GM23338 (cell line): ENCODE measurements at regions not wholly inside any gene's neighbourhood (a gene's known extent, or its start where the extent isn't known, plus 50 kb on each side); places are given as distances from the start of the nearest gene placed in this dataset.

Experiments used
- ATAC-seq: fragments of 200-7000 bp; cut with Tn5 transposase; 3 replicates; pipeline ENCODE4 v1.9.1; 2020
- DNase-seq: peaks from one replicate; pipeline ENCODE4 v3.0.0-alpha.2; 2015; ENCODE audit warnings: low spot score
- H2AFZ ChIP-seq: fragments of 200-600 bp; sonication (generic); 2 replicates; pipeline ENCODE4 v1.8.0; 2016; ENCODE audit warnings: antibody characterized with exemption, mild to moderate bottlenecking, moderate library complexity
- H3F3A ChIP-seq: fragments of 200-600 bp; sonication (generic); replicated peaks from 2 replicates; pipeline ENCODE4 v1.8.0; 2017; ENCODE audit warnings: antibody characterized with exemption, mixed run types, low read depth
- H3K27ac ChIP-seq: fragments of 200-600 bp; sonication (generic); 2 replicates; pipeline ENCODE4 v1.6.1; 2016; ENCODE audit warnings: low read depth
- H3K27me3 ChIP-seq: fragments of 200-600 bp; sonication (generic); 2 replicates; pipeline ENCODE4 v1.8.0; 2016; ENCODE audit warnings: mild to moderate bottlenecking, mixed run types, moderate library complexity; ENCODE audit not compliant: insufficient read depth
- H3K36me3 ChIP-seq: fragments of 200-600 bp; sonication (generic); 2 replicates; pipeline ENCODE4 v1.8.0; 2016; ENCODE audit warnings: mild to moderate bottlenecking; ENCODE audit not compliant: insufficient read depth
- H3K4me1 ChIP-seq: fragments of 200-600 bp; sonication (generic); 2 replicates; pipeline ENCODE4 v1.8.0; 2016; ENCODE audit warnings: mild to moderate bottlenecking, moderate library complexity; ENCODE audit not compliant: insufficient read depth
- H3K4me2 ChIP-seq: fragments of 200-600 bp; sonication (generic); 2 replicates; pipeline ENCODE4 v1.7.1; 2017; ENCODE audit warnings: mixed run types
- H3K4me3 ChIP-seq: fragments of 200-600 bp; sonication (generic); 2 replicates; pipeline ENCODE4 v1.6.1; 2016; ENCODE audit warnings: mixed run types
- H3K79me2 ChIP-seq: fragments of 200-600 bp; sonication (generic); replicated peaks from 2 replicates; pipeline ENCODE4 v1.8.0; 2017; ENCODE audit warnings: mild to moderate bottlenecking; ENCODE audit not compliant: insufficient read depth
- H3K9me2 ChIP-seq: fragments of 200-600 bp; sonication (generic); 2 replicates; pipeline ENCODE4 v1.8.0; 2017; ENCODE audit not compliant: insufficient read depth
- H4K20me1 ChIP-seq: fragments of 200-600 bp; sonication (generic); replicated peaks from 2 replicates; pipeline ENCODE4 v1.8.0; 2017; ENCODE audit warnings: mild to moderate bottlenecking; ENCODE audit not compliant: insufficient read depth
- H3K27ac Mint-ChIP-seq: 2 replicates; pipeline ENCODE4 v1.8.0; 2020; ENCODE audit warnings: inconsistent platforms, mild to moderate bottlenecking, moderate library complexity, mixed read lengths
- H3K27me3 Mint-ChIP-seq: 3 replicates; pipeline ENCODE4 v1.8.0; 2022; ENCODE audit warnings: low read depth, mild to moderate bottlenecking, moderate library complexity, mixed read lengths, inconsistent platforms; ENCODE audit not compliant: insufficient read depth, poor library complexity
- H3K36me3 Mint-ChIP-seq: 3 replicates; pipeline ENCODE4 v1.8.0; 2021; ENCODE audit warnings: low read depth, mild to moderate bottlenecking, inconsistent platforms, moderate library complexity, mixed read lengths
- H3K4me1 Mint-ChIP-seq: 3 replicates; pipeline ENCODE4 v1.8.0; 2020; ENCODE audit warnings: mild to moderate bottlenecking, inconsistent platforms, mixed read lengths
- H3K4me3 Mint-ChIP-seq: 3 replicates; pipeline ENCODE4 v1.8.0; 2021; ENCODE audit warnings: moderate library complexity, mild to moderate bottlenecking, inconsistent platforms, mixed read lengths
- H3K9me3 Mint-ChIP-seq: 3 replicates; pipeline ENCODE4 v1.8.0; 2020; ENCODE audit warnings: moderate library complexity, mild to moderate bottlenecking, inconsistent platforms, mixed read lengths
- CREB1 ChIP-seq: fragments of 250-450 bp; sonication (Bioruptor Pico); IDR thresholded peaks from 2 replicates; pipeline ENCODE4 v1.5.0; 2020; ENCODE audit warnings: low read depth, mild to moderate bottlenecking, moderate library complexity
- CTCF ChIP-seq, 2 experiments: fragments of 200-600 bp in 1 of 2; sonication (generic) in 1 of 2; conservative IDR thresholded peaks; 2 replicates each; pipeline versions ENCODE4 v1.5.1 to v1.6.1; 2016 to 2017; ENCODE audit warnings: antibody characterized with exemption in 2 of 2, low read depth in 2 of 2, mild to moderate bottlenecking in 2 of 2, moderate library complexity in 1 of 2
- EZH2 ChIP-seq: fragments of 200-600 bp; sonication (generic); IDR thresholded peaks from one replicate; pipeline ENCODE4 v1.8.0; 2017; ENCODE audit warnings: antibody characterized with exemption, mild to moderate bottlenecking, low read depth; ENCODE audit not compliant: unreplicated experiment
- EZH2phosphoT487 ChIP-seq: fragments of 200-600 bp; sonication (generic); IDR thresholded peaks from one replicate; pipeline ENCODE4 v1.8.1; 2018; ENCODE audit warnings: antibody characterized with exemption; ENCODE audit not compliant: unreplicated experiment
- JUNB ChIP-seq: IDR thresholded peaks from one replicate; pipeline ENCODE4 v1.6.1; 2016; ENCODE audit warnings: antibody characterized with exemption; ENCODE audit not compliant: unreplicated experiment
- NANOG ChIP-seq: IDR thresholded peaks from 2 replicates; pipeline ENCODE4 v1.6.1; 2016; ENCODE audit warnings: antibody characterized with exemption, borderline replicate concordance
- POLR2AphosphoS5 ChIP-seq: IDR thresholded peaks from 2 replicates; pipeline ENCODE4 v1.6.1; 2016; ENCODE audit warnings: antibody characterized with exemption, low read depth
- REST ChIP-seq: IDR thresholded peaks from one replicate; pipeline ENCODE4 v1.6.1; 2018; ENCODE audit warnings: antibody characterized with exemption; ENCODE audit not compliant: unreplicated experiment
- STAT1 ChIP-seq: IDR thresholded peaks from one replicate; pipeline ENCODE4 v1.6.1; 2016; ENCODE audit warnings: antibody characterized with exemption; ENCODE audit not compliant: unreplicated experiment
- ZNF114 ChIP-seq: fragments of 250-450 bp; sonication (Bioruptor Pico); IDR thresholded peaks from 2 replicates; pipeline ENCODE4 v1.5.0; 2020; ENCODE audit warnings: mild to moderate bottlenecking, moderate library complexity
- ZNF331 ChIP-seq: fragments of 250-450 bp; sonication (Bioruptor Pico); IDR thresholded peaks from 2 replicates; pipeline ENCODE4 v1.5.0; 2020; ENCODE audit warnings: low read depth, mild to moderate bottlenecking, moderate library complexity
- ZNF462 ChIP-seq: fragments of 250-450 bp; sonication (Bioruptor Pico); IDR thresholded peaks from 2 replicates; pipeline ENCODE4 v1.5.0; 2020; ENCODE audit warnings: mild to moderate bottlenecking, moderate library complexity
- TF ChIP-seq, protein P1 (sequence below): IDR thresholded peaks from 2 replicates; pipeline ENCODE4 v1.6.1; 2016; ENCODE audit warnings: antibody characterized with exemption

DNA sequence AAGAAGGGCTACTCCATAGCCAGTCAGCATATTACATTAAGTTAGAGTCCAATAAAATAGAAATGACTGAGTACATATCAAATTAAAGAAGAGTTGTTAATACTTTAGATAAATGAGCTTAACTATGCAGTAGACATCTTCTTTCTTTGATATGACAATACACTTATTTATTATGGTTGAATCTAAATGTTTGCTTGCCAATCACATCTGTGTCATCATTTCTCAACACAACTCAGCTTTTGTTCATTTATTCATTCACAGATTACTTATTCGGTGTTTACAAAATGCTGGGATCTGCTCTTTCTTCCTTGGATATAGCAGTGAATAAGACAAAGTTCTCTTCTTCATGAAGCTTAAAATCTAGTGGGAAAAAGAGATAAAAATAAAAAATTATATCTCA is 614.6 kb upstream of the ATP2B1 start:
- H4K20me1 ChIP-seq, result no peaks in the 10 kb centered on the region
- no peak overlapping the region for H3K27ac ChIP-seq
- TF ChIP-seq NANOG, result no peak
- no peak for TF ChIP-seq POLR2AphosphoS5
- TF ChIP-seq, protein P1, sequence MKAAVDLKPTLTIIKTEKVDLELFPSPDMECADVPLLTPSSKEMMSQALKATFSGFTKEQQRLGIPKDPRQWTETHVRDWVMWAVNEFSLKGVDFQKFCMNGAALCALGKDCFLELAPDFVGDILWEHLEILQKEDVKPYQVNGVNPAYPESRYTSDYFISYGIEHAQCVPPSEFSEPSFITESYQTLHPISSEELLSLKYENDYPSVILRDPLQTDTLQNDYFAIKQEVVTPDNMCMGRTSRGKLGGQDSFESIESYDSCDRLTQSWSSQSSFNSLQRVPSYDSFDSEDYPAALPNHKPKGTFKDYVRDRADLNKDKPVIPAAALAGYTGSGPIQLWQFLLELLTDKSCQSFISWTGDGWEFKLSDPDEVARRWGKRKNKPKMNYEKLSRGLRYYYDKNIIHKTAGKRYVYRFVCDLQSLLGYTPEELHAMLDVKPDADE, result no peak
- TF ChIP-seq JUNB, result no peak
- no peak for TF ChIP-seq ZNF331 (CRISPR knock-in tag)
- TF ChIP-seq ZNF114 (CRISPR knock-in tag), result no peak
- no peak for TF ChIP-seq CREB1 (CRISPR knock-in tag)
- no peak for TF ChIP-seq EZH2phosphoT487
- TF ChIP-seq ZNF462 (CRISPR knock-in tag), result no peak
- TF ChIP-seq STAT1, result no peak
- TF ChIP-seq CTCF (conservative IDR thresholded peaks at IDR 0.05; ENCODE audit: low read depth in 2 of 2), result no peak
- TF ChIP-seq EZH2, result no peak
- TF ChIP-seq REST, result no peak
- H3K9me2 ChIP-seq, result peaks cover 4% of the 10 kb centered on the region; the same call in 1 of the 2 replicates
- no peak for DNase-seq
- peaks cover 17% of the 10 kb centered on the region; the same call in 2 of the 3 replicates for H3K4me1 Mint-ChIP-seq
- no peaks in the 10 kb centered on the region for H3K27me3 ChIP-seq
- no peak overlapping the region for H3K27ac Mint-ChIP-seq
- peaks cover 5% of the 10 kb centered on the region; the same call in 1 of the 3 replicates for H3K9me3 Mint-ChIP-seq
- no peaks in the 10 kb centered on the region for H3F3A ChIP-seq
- H3K4me2 ChIP-seq, result no peak overlapping the region
- H2AFZ ChIP-seq, result no peak overlapping the region
- H3K27me3 Mint-ChIP-seq, result no peaks in the 10 kb centered on the region
- H3K4me3 Mint-ChIP-seq, result no peak overlapping the region
- H3K36me3 ChIP-seq, result no peaks in the 10 kb centered on the region
- no peak for ATAC-seq
- peaks cover 12% of the 10 kb centered on the region; the same call in 2 of the 3 replicates for H3K36me3 Mint-ChIP-seq
- 0 out of 2 replicates have a peak, but pooled peaks cover 5% of the 10 kb centered on the region for H3K4me1 ChIP-seq
- no peak overlapping the region for H3K4me3 ChIP-seq
- no peaks in the 10 kb centered on the region for H3K79me2 ChIP-seq
